IMR-90 (cell line): ENCODE measurements at regions not wholly inside any gene's neighbourhood (a gene's known extent, or its start where the extent isn't known, plus 50 kb on each side); places are given as distances from the start of the nearest gene placed in this dataset.

Experiments
- ATAC-seq: fragments of 200-7000 bp; cut with Tn5 transposase; 2 replicates; pipeline ENCODE4 v1.9.1; 2020; ENCODE audit warnings: low read depth, mild to moderate bottlenecking, moderate library complexity
- BruUV-seq: library from RNA; stranded (reverse); fragments of 400-500 nt; replicated peaks from 2 replicates; lab custom pipeline; 2021; lab: Mats Ljungman, UMichigan
- CTCF ChIA-PET: fragments of 300-600 bp; formaldehyde crosslinking; extraction: SDS; loops from one replicate; lab custom pipeline; 2021; ENCODE audit warnings: antibody characterized with exemption; lab: Yijun Ruan, JAX
- POLR2A ChIA-PET: fragments of 300-600 bp; sonication (Branson Sonifier 250); formaldehyde crosslinking; loops from one replicate; lab custom pipeline; 2022; ENCODE audit warnings: antibody characterized with exemption; ENCODE audit not compliant: unreplicated experiment; lab: Charles Lee
- DNase-seq: peaks from one replicate; pipeline ENCODE4 v3.0.0; 2013
- H2AFZ ChIP-seq: replicated peaks from 2 replicates; pipeline ENCODE3; 2013; ENCODE audit warnings: low read length, mild to moderate bottlenecking; ENCODE audit not compliant: poor library complexity
- H2AK5ac ChIP-seq: 2 replicates; pipeline ENCODE4 v1.6.1; 2013; ENCODE audit warnings: low read depth, low read length, inconsistent platforms
- H2AK9ac ChIP-seq: replicated peaks from 2 replicates; pipeline ENCODE3; 2013; ENCODE audit warnings: mild to moderate bottlenecking, low read depth, low read length, moderate library complexity; ENCODE audit not compliant: poor library complexity
- H2BK120ac ChIP-seq: 2 replicates; pipeline ENCODE4 v1.6.1; 2013; ENCODE audit warnings: low read depth, low read length, inconsistent platforms
- H2BK15ac ChIP-seq: 3 replicates; pipeline ENCODE4 v1.6.1; 2013; ENCODE audit warnings: low read depth, low read length, inconsistent platforms
- H2BK20ac ChIP-seq: 2 replicates; pipeline ENCODE4 v1.6.1; 2013; ENCODE audit warnings: low read depth, mild to moderate bottlenecking, inconsistent platforms, low read length, moderate library complexity
- H2BK5ac ChIP-seq: 2 replicates; pipeline ENCODE4 v1.6.1; 2013; ENCODE audit warnings: mild to moderate bottlenecking, low read depth, low read length, inconsistent platforms; ENCODE audit not compliant: poor library complexity, severe bottlenecking
- H3K14ac ChIP-seq: replicated peaks from 2 replicates; pipeline ENCODE4 v1.6.1; 2013; ENCODE audit warnings: low read depth, low read length, inconsistent platforms
- H3K18ac ChIP-seq: 2 replicates; pipeline ENCODE4 v1.6.1; 2013; ENCODE audit warnings: low read depth, low read length, control low read depth
- H3K23ac ChIP-seq: 2 replicates; pipeline ENCODE4 v1.6.1; 2013; ENCODE audit warnings: low read depth, low read length, inconsistent platforms
- H3K27ac ChIP-seq: 2 replicates; pipeline ENCODE4 v1.5.1; 2013; ENCODE audit warnings: mild to moderate bottlenecking, control low read depth, low read length; ENCODE audit not compliant: insufficient read depth
- H3K27me3 ChIP-seq: 2 replicates; pipeline ENCODE4 v1.6.1; 2013; ENCODE audit warnings: low read length; ENCODE audit not compliant: control insufficient read depth, insufficient read depth
- H3K36me3 ChIP-seq: 2 replicates; pipeline ENCODE4 v1.6.1; 2013; ENCODE audit warnings: low read length, mixed read lengths; ENCODE audit not compliant: control insufficient read depth, insufficient read depth
- H3K4ac ChIP-seq: 2 replicates; pipeline ENCODE4 v1.6.1; 2013; ENCODE audit warnings: low read depth, low read length, inconsistent platforms
- H3K4me1 ChIP-seq: 2 replicates; pipeline ENCODE4 v1.6.1; 2013; ENCODE audit warnings: low read length, mixed read lengths; ENCODE audit not compliant: control insufficient read depth, insufficient read depth
- H3K4me2 ChIP-seq: 2 replicates; pipeline ENCODE4 v1.6.1; 2013; ENCODE audit warnings: low read depth, mild to moderate bottlenecking, control low read depth, low read length, moderate library complexity
- H3K4me3 ChIP-seq: 2 replicates; pipeline ENCODE4 v1.5.1; 2013; ENCODE audit warnings: low read depth, mild to moderate bottlenecking, control low read depth, low read length, moderate library complexity; ENCODE audit not compliant: insufficient read depth
- H3K56ac ChIP-seq: 2 replicates; pipeline ENCODE4 v1.6.1; 2013; ENCODE audit warnings: low read length, inconsistent platforms; ENCODE audit not compliant: insufficient read depth; ENCODE audit errors: extremely low read depth
- H3K79me1 ChIP-seq, 2 experiments: 2 replicates each; pipeline ENCODE4 v1.6.1; 2013; ENCODE audit warnings: low read length in 2 of 2, inconsistent platforms in 1 of 2, low read depth in 1 of 2
- H3K9ac ChIP-seq: 2 replicates; pipeline ENCODE4 v1.6.1; 2013; ENCODE audit warnings: low read depth, low read length, control low read depth
- H3K9me1 ChIP-seq: 2 replicates; pipeline ENCODE4 v1.6.1; 2013; ENCODE audit warnings: low read length, inconsistent platforms; ENCODE audit not compliant: insufficient read depth
- H3K9me3 ChIP-seq: 2 replicates; pipeline ENCODE4 v1.6.1; 2013; ENCODE audit warnings: low read length; ENCODE audit not compliant: control insufficient read depth, insufficient read depth
- H4K20me1 ChIP-seq: 2 replicates; pipeline ENCODE4 v1.6.1; 2013; ENCODE audit warnings: low read length, inconsistent platforms; ENCODE audit not compliant: insufficient read depth
- H4K5ac ChIP-seq: 2 replicates; pipeline ENCODE4 v1.6.1; 2013; ENCODE audit warnings: mild to moderate bottlenecking, low read depth, low read length, control low read depth
- H4K8ac ChIP-seq, 2 experiments: 2 replicates each; pipeline ENCODE4 v1.6.1; 2013; ENCODE audit warnings: low read depth in 2 of 2, low read length in 2 of 2, control low read depth in 1 of 2, inconsistent platforms in 1 of 2
- H4K91ac ChIP-seq: 2 replicates; pipeline ENCODE4 v1.6.1; 2013; ENCODE audit warnings: low read depth, low read length, inconsistent platforms; ENCODE audit not compliant: insufficient read depth
- MAFK ChIP-seq: IDR thresholded peaks from 2 replicates; pipeline ENCODE4 v1.6.1; 2012; ENCODE audit warnings: low read depth, low read length, improper control_type of control experiment
- MXI1 ChIP-seq: IDR thresholded peaks from 2 replicates; pipeline ENCODE4 v1.6.1; 2012; ENCODE audit warnings: low read depth, mild to moderate bottlenecking, low read length, moderate library complexity, borderline replicate concordance
- dilution Hi-C: fragments of 300-500 bp; cut with HindIII; formaldehyde crosslinking; loops from one replicate; pipeline ENCODE4 v1.14.3; 2018; ENCODE audit warnings: low sequenced_read_pairs; ENCODE audit not compliant: unreplicated experiment
- in situ Hi-C: fragments of 300-500 bp; cut with MboI; formaldehyde crosslinking; loops from 3 replicates; pipeline ENCODE4 v1.14.3; 2019; ENCODE audit warnings: low sequenced_read_pairs, inconsistent platforms, mixed read lengths
- intact Hi-C: fragments of 100-400 bp; cut with micrococcal nuclease; formaldehyde crosslinking; loops from 2 replicates; pipeline ENCODE4 v1.10.0; 2022

DNA sequence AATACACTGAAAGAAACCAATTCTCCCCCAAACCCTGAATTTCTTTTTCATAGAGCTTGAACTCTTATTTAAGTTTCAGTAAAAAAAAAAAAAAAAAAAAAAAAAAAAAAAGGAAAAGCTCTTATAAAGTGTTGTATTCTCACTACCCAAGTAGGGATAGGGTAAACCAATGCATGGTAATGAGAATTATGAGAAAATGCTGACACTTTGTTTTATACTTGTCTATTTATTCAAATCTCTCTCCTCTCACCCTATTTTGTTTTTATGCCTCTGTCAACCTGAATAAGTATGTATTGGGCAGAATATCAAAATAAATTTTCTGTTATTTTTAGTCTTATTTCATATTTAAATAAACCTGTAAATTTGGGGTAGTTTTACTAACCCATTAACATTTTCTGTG, 181.9 kb downstream of the GJA1 start:
- no peak overlapping the region for H4K5ac ChIP-seq
- ChIA-PET CTCF (no interaction called here), POLR2A (no interaction called here)
- H3K4me3 ChIP-seq = no peak overlapping the region
- no peak overlapping the region for H3K4ac ChIP-seq
- BruUV-seq = no TSS peak
- no peak overlapping the region for H3K56ac ChIP-seq
- ATAC-seq (no peak), DNase-seq (no peak)
- no peaks in the 10 kb centered on the region for H3K36me3 ChIP-seq
- no peak overlapping the region for H3K23ac ChIP-seq
- H3K9ac ChIP-seq = no peak overlapping the region
- intact Hi-C loops (no loop called here), dilution Hi-C loops (no loop called here), in situ Hi-C loops (no loop called here)
- no peak overlapping the region for H2AK9ac ChIP-seq
- H2BK20ac ChIP-seq = no peak overlapping the region
- H3K4me1 ChIP-seq = no peaks in the 10 kb centered on the region
- no peak overlapping the region for H3K27ac ChIP-seq
- no peaks in the 10 kb centered on the region for H3K9me3 ChIP-seq
- no peaks in the 10 kb centered on the region for H4K20me1 ChIP-seq
- no peaks in the 10 kb centered on the region for H3K79me1 ChIP-seq
- no peak overlapping the region for H2AK5ac ChIP-seq
- H3K27me3 ChIP-seq = no peaks in the 10 kb centered on the region
- no peak overlapping the region for H4K8ac ChIP-seq
- H4K91ac ChIP-seq = no peak overlapping the region
- H2BK120ac ChIP-seq = no peak overlapping the region
- TF ChIP-seq MXI1 = no peak
- TF ChIP-seq MAFK = peak; percentile 85
- no peak overlapping the region for H2BK5ac ChIP-seq
- H3K4me2 ChIP-seq = no peak overlapping the region
- no peak overlapping the region for H3K18ac ChIP-seq
- H2AFZ ChIP-seq = no peak overlapping the region
- no peak overlapping the region for H2BK15ac ChIP-seq
- H3K9me1 ChIP-seq = 0 out of 2 replicates have a peak, but pooled peaks cover 3% of the 10 kb centered on the region
- H3K14ac ChIP-seq = no peak overlapping the region
